Erythroblast (primary cell): ENCODE measurements at regions not wholly inside any gene's neighbourhood (a gene's known extent, or its start where the extent isn't known, plus 50 kb on each side); places are given as distances from the start of the nearest gene placed in this dataset.

Source experiments
- GATA1 ChIP-seq: IDR thresholded peaks from 2 replicates; pipeline ENCODE4 v1.6.1; 2011; ENCODE audit warnings: low read depth, mild to moderate bottlenecking, control low read depth, low read length, moderate library complexity
- POLR2A ChIP-seq: IDR thresholded peaks from 2 replicates; pipeline ENCODE4 v1.6.1; 2011; ENCODE audit warnings: mild to moderate bottlenecking, low read length

DNA sequence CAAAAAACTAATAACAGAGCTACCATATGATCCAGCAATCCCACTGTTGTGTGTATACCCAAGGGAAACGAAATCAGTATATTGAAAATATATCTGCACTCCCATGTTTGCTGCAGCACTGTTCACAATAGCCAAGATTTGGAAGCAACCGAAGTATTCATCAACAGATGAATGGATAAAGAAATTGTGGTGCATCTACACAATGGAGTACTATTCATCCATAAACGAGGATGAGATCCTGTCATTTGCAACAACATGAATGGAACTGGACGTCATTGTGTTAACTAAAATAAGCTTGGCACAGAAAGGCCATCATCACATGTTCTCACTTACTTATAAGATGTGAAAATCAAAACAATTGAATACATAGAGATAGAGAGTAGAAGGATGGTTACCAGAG is 402.1 kb downstream of the KCTD8 start:
- no peak for TF ChIP-seq POLR2A
- TF ChIP-seq GATA1 = no peak
